ENCODE measurements at regions not wholly inside any gene's neighbourhood (a gene's known extent, or its start where the extent isn't known, plus 50 kb on each side); places are given as distances from the start of the nearest gene placed in this dataset.
"Not testable (repeated sequence)": the region's sequence is repeated elsewhere in the genome, so short reads cannot be mapped to it uniquely, and the experiment has no call there.

- DNase-seq = not testable (repeated sequence)
These were observed 111.4 kb upstream of the METTL9 start for GRCh38 chr16:21487956-21488355.

- DNase-seq = not testable (repeated sequence)
These were observed 100.3 kb upstream of the METTL9 start for GRCh38 chr16:21499046-21499445.

GRCh38 chr16:21501223-21501868 is 98.0 kb upstream of the METTL9 start:
- peak; percentile 59 for DNase-seq

- DNase-seq = peak; percentile 83
These were observed 97.3 kb upstream of the METTL9 start for GRCh38 chr16:21501869-21502667.

- not testable (repeated sequence) for DNase-seq
These were observed 95.8 kb upstream of the METTL9 start for GRCh38 chr16:21503574-21503920.

- DNase-seq = not testable (repeated sequence)
These were observed 95.2 kb upstream of the METTL9 start for GRCh38 chr16:21503941-21504832.

- DNase-seq = not testable (repeated sequence)
These were observed 93.4 kb upstream of the METTL9 start for GRCh38 chr16:21505751-21506520.

GRCh38 chr16:21506857-21507456 is 92.4 kb upstream of the METTL9 start:
- DNase-seq = peak; percentile 57

- not testable (repeated sequence) for DNase-seq
These were observed 91.6 kb upstream of the METTL9 start for GRCh38 chr16:21507631-21508305.

- DNase-seq = not testable (repeated sequence)
These were observed 90.5 kb upstream of the METTL9 start for GRCh38 chr16:21508661-21509436.

GRCh38 chr16:21509437-21510086 is 89.8 kb upstream of the METTL9 start:
- DNase-seq = not testable (repeated sequence)

GRCh38 chr16:21510869-21511255 is 88.5 kb upstream of the METTL9 start:
- not testable (repeated sequence) for DNase-seq

GRCh38 chr16:21511315-21512210 is 87.8 kb upstream of the METTL9 start:
- DNase-seq = not testable (repeated sequence)

- DNase-seq = not testable (repeated sequence)
These were observed 86.8 kb upstream of the METTL9 start for GRCh38 chr16:21512280-21513192.

GRCh38 chr16:21513337-21513741 is 86.0 kb upstream of the METTL9 start:
- not testable (repeated sequence) for DNase-seq

- DNase-seq = not testable (repeated sequence)
These were observed 85.4 kb upstream of the METTL9 start for GRCh38 chr16:21513812-21514473.

- DNase-seq = not testable (repeated sequence)
These were observed 84.9 kb upstream of the METTL9 start for GRCh38 chr16:21514474-21514840.

Data from CD4-positive, alpha-beta T cell treated with Interferon gamma for 1 hour (primary cell).